ENCODE measurements at regions not wholly inside any gene's neighbourhood (a gene's known extent, or its start where the extent isn't known, plus 50 kb on each side); places are given as distances from the start of the nearest gene placed in this dataset.

GRCh38 chr10:91149550-91149949 lies 70.9 kb upstream of the PCGF5 start:
- no peak for DNase-seq

GRCh38 chr10:91150631-91151030 lies 69.8 kb upstream of the PCGF5 start:
- no peak for DNase-seq

GRCh38 chr10:91153508-91153907 lies 67.0 kb upstream of the PCGF5 start:
- DNase-seq, result no peak

GRCh38 chr10:91154842-91155241 lies 65.6 kb upstream of the PCGF5 start:
- no peak for DNase-seq

- no peak for DNase-seq
Measured at GRCh38 chr10:91156196-91156595, 64.3 kb upstream of the PCGF5 start.

- no peak for DNase-seq
Measured at GRCh38 chr10:91159254-91159783, 61.1 kb upstream of the PCGF5 start.

- no peak for DNase-seq
Measured at GRCh38 chr10:91162050-91162494, 58.4 kb upstream of the PCGF5 start.

GRCh38 chr10:91162495-91163268 lies 57.8 kb upstream of the PCGF5 start:
- no peak for DNase-seq

GRCh38 chr10:91163269-91163868 lies 57.1 kb upstream of the PCGF5 start:
- no peak for DNase-seq

- no peak for DNase-seq
Measured at GRCh38 chr10:91163869-91164474, 56.5 kb upstream of the PCGF5 start.

- no peak for DNase-seq
Measured at GRCh38 chr10:91164520-91165065, 55.9 kb upstream of the PCGF5 start.

GRCh38 chr10:91167406-91167805 lies 53.1 kb upstream of the PCGF5 start:
- no peak for DNase-seq

GRCh38 chr10:91170418-91170817 lies 50.0 kb upstream of the PCGF5 start:
- no peak for DNase-seq
